Stromal cell of bone marrow (primary cell): ENCODE measurements at regions not wholly inside any gene's neighbourhood (a gene's known extent, or its start where the extent isn't known, plus 50 kb on each side); places are given as distances from the start of the nearest gene placed in this dataset.
"Not testable (repeated sequence)": the region's sequence is repeated elsewhere in the genome, so short reads cannot be mapped to it uniquely, and the experiment has no call there.

Experiments used
- DNase-seq: peaks from one replicate; pipeline ENCODE4 v3.0.0-alpha.2; 2012; ENCODE audit warnings: low read depth

DNA sequence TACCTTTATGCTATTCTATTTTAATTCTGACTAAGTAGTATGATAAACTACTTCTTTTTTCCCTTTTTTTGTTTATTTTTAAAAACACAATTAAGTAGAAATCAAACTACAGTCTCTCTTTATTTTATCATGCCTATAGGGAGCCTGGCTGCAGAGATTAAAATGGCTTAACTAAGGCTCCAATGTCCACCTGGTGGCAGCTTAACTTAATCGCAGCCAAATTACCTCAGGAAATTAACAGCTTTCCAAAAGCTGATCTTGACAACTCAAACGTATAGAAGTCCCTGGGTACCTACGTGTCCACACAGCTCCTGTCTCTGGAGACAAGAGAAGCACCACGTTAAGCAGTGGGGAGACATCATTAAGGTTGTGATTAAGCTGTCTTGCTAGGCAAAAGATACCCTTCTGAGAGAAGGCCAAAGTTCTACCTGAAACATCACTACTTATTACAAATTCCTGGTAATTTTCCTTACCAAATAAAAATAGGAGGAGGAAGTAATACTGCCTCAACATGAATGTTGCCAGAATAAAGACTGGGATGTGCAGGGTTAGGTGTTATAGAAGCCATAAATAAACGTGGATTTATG lies 63.2 kb upstream of the SNX19 start:
- DNase-seq: peak; percentile 13

- no peak for DNase-seq
Measured at GRCh38 chr11:130980071-130980862, 64.0 kb upstream of the SNX19 start.

DNA sequence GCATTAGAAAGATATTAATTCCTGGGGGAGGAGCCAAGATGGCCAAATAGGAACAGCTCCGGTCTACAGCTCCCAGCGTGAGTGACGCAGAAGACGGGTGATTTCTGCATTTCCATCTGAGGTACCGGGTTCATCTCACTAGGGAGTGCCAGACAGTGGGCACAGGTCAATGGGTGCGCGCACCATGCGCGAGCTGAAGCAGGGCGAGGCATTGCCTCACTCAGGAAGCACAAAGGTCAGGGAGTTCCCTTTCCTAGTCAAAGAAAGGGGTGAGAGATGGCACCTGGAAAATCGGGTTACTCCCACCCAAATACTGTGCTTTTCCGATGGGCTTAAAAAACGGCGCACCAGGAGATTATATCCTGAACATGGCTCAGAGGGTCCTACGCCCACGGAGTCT lies 68.0 kb upstream of the SNX19 start:
- DNase-seq: not testable (repeated sequence)

GRCh38 chr11:130992788-130993187 lies 76.5 kb upstream of the SNX19 start:
- no peak for DNase-seq

DNA sequence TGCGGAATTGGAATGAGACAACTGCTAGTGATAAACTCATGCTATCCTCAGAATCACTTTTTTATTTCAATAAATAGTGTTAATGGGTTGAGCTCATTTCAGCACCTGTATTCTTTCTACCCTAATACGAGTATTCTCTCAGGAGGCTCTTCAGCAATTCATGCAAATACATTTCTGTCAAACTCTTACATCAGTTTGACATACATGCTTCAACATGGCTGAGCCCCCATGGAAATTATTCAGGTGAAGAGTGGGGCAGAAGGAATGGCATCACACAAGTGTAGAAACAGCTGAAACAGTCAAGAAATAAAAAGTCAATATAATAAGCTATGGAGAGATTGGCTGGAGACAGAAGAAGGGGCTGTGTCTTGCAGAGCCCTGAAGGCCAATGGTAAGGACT lies 77.8 kb upstream of the SNX19 start:
- DNase-seq: no peak

GRCh38 chr11:130995266-130995665 lies 79.0 kb upstream of the SNX19 start:
- no peak for DNase-seq

- no peak for DNase-seq
Measured at GRCh38 chr11:130997278-130997677, 81.0 kb upstream of the SNX19 start.

DNA sequence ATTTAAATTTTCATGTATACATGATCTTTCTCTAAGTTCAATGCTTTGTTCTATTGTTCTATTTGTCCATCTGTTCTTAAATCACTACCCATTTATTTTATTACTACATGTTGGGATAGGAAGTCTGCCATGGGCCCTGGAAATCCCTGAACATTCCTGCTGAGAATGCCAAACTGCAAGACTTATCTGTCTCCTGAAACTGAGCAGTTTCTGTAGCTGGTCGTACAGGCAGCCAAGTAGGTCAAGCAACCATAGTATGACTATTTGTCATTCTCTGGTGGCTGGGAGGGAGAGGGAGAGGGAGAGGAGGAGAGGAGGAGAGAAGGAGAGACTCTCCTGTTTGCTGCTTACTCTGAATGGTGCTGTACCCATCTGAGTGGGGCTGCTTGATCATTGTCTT lies 82.8 kb upstream of the SNX19 start:
- peak; percentile 24 for DNase-seq

DNA sequence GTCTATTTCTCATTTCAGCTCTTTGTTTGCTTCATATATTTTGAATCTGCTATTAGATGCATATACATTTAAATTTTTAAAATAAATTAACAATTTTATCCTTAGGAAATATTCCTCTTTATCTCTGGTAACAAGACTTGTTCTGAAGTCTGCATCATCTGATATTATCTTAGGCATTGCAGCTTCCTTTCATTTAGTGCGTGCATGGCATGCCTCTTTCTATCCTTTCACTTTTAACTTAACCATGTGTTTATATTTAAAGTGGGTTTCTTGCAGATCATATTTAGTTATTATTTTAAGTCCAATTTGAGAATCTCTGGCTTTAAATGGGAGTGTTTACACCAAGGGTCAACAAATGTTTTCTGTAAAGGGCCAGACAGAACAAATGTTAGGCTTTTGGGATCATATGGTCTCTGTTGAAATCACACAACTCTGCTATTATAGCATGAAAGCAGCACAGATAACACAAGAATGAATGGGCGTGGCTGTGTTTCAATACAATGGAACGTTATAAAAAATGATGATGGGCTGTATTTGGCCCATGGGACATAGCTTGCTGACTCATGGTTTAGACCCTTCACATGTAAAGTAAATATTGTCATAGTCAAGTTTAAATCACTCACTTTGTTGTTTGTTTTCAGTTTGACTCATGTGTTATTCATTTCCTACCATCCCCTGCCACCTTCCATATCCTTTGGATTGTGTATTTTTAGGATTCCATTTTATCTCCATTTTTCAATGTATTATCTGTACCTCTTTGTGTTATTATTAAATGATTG lies 83.9 kb upstream of the SNX19 start:
- DNase-seq: peak; percentile 57

- DNase-seq: no peak
Measured at GRCh38 chr11:131002145-131002544, 85.9 kb upstream of the SNX19 start.

- no peak for DNase-seq
Measured at GRCh38 chr11:131005829-131006228, 89.5 kb upstream of the SNX19 start.

- DNase-seq: peak; percentile 10
Measured at GRCh38 chr11:131025020-131025419, 108.7 kb upstream of the SNX19 start.

GRCh38 chr11:131025421-131026125 lies 109.3 kb upstream of the SNX19 start:
- DNase-seq: no peak

- no peak for DNase-seq
Measured at GRCh38 chr11:131027491-131027890, 111.2 kb upstream of the SNX19 start.

GRCh38 chr11:131033151-131033651 lies 116.9 kb upstream of the SNX19 start:
- DNase-seq: peak; percentile 19

DNA sequence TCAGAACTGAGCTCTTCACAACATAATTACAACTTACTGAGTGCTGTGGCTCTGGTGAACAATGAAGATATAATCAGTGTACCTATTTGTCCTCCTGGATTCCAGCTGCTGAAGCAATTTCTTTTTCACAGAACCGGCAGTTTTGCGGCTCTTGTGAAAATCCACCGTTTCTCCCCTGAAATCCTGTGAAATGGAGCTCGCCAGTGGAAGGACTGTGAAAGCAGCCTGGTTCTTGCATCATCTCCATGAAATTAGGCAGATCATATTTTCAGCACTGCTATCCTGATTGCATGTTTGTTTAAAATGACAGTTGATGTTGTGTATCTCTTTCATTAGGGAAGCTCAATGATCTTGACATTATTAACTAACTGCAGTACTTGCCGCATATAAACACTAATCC lies 120.2 kb upstream of the SNX19 start:
- DNase-seq: no peak

GRCh38 chr11:131037873-131038272 lies 121.6 kb upstream of the SNX19 start:
- no peak for DNase-seq

GRCh38 chr11:131038597-131038996 lies 122.3 kb upstream of the SNX19 start:
- no peak for DNase-seq

DNA sequence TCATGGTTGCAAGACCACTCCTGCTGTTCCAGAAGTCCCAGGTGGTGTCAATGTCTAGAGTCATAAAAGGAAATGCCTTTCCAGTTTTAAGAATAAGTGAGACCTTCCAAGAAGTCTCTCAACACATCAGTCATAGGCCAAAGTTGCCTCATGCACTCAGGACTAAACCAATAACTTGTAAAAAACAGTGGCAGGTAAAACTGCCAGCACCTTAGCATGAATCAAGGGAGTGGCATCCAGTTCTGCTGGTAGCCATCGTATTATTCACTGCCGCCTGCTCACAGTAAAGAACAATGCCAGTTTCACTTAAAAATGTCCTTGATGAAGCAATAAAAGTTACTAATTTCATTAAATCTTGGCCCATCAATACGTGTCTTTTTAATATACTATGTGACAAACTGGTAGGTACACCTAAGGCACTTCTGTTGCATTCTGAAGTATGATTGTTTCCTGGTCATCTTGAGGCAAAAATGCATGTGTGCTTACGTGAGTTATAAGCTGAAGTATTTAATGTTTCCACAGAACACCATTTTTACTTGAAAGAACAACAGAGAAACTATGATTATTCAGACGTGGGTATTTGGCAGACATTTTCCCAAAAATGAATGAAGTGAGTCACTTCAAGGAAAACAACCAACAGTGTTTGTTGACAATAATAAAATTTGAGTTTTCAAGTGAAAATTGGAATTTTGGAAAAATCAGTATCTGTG lies 125.2 kb upstream of the SNX19 start:
- peak; percentile 18 for DNase-seq

GRCh38 chr11:131042041-131042390 lies 125.7 kb upstream of the SNX19 start:
- peak; percentile 22 for DNase-seq

DNA sequence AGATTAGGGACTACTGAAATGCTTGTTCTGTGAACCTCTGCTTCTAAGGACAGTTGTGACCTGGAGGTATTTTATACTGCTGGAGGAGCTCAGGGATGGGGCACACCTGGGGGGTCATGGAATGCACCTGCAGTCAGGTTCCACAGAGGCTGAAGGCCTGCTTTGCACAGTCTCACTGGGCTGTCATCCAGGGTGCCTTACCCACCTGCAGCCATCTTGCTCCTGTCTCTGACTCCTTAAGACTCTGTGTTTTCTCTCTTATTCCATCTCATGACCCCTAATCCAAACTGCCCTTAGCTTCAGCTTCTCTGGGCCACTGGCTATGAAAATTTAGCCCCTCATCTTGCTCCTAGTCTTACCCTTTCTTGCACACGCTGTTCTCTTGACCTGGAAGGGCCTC lies 127.0 kb upstream of the SNX19 start:
- DNase-seq: no peak

DNA sequence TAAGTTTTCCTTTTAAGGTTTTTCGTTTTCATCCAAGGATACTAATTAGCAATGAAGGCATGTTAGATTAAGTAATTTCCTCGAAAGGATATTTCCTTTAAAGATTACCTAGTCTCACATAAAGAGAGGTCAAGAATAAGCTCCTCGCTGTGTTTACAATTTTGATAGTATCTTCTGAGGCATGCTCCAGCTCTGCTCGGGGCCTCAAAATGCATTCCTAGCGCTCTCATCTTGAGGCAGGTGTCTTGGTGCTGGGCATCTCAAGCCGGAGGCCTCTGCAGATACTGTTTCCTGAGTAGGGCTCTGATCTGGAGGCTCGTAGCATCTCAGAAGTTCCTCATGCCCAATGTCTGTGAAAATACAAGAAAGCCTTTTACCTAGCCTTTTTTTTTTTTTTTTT lies 128.6 kb upstream of the SNX19 start:
- no peak for DNase-seq
